ENCODE measurements at regions not wholly inside any gene's neighbourhood (a gene's known extent, or its start where the extent isn't known, plus 50 kb on each side); places are given as distances from the start of the nearest gene placed in this dataset.

DNA sequence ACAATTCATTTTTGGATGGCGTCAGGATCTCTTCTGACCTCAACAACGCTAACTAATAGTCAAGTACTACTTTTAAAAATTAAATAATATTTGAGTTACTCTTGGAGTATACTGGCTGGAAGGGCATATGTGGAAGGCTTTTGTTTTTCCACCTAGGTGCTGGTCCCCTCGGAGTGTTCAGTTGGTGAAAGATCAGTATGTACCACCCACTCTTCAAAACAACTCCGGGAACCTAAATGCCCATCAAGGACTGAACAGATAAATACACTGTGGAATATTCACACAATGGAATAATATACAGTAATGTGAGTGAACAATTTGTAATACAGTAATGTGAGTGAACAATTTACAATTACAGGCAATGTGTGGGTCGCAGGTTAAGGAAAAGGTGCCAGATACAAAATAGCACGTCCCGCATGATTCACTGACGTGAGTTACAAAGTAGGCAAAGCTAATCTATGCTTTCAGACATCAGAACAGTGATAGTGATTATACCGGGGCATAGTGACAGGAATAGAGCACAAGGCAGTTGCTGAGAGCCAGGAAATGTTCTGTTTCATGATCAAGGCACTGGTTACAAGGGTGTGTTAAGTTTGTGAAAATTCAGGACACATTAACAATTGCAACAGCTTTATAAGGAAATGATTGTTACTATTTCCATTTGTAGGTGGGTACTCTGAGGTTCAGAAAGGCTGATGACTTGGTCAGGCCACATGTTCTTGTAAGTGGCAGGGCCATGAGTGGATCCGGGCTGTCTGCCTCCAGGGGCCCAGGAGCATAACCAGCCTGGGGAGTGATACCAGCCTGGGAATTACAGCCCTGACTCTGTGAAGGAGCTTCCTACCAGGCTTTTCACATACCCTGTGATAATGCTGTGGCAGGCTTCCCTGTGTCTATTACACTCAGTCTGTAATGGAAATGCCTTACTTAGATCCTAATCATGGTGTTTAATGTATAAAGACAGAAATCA lies 59.3 kb upstream of the ABCD3 start:
- TF ChIP-seq, protein P1, sequence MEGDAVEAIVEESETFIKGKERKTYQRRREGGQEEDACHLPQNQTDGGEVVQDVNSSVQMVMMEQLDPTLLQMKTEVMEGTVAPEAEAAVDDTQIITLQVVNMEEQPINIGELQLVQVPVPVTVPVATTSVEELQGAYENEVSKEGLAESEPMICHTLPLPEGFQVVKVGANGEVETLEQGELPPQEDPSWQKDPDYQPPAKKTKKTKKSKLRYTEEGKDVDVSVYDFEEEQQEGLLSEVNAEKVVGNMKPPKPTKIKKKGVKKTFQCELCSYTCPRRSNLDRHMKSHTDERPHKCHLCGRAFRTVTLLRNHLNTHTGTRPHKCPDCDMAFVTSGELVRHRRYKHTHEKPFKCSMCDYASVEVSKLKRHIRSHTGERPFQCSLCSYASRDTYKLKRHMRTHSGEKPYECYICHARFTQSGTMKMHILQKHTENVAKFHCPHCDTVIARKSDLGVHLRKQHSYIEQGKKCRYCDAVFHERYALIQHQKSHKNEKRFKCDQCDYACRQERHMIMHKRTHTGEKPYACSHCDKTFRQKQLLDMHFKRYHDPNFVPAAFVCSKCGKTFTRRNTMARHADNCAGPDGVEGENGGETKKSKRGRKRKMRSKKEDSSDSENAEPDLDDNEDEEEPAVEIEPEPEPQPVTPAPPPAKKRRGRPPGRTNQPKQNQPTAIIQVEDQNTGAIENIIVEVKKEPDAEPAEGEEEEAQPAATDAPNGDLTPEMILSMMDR (IDR thresholded peaks at IDR 0.05; ENCODE audit: insufficient read depth, low read length, poor library complexity, severe bottlenecking), result no peak
- TF ChIP-seq EZH2phosphoT487 (conservative IDR thresholded peaks at IDR 0.05; ENCODE audit: low read length), result no peak
